IMR-90 (cell line): ENCODE measurements at regions not wholly inside any gene's neighbourhood (a gene's known extent, or its start where the extent isn't known, plus 50 kb on each side); places are given as distances from the start of the nearest gene placed in this dataset.
"Not testable (repeated sequence)": the region's sequence is repeated elsewhere in the genome, so short reads cannot be mapped to it uniquely, and the experiment has no call there.

Experiments used
- ATAC-seq: fragments of 200-7000 bp; cut with Tn5 transposase; 2 replicates; pipeline ENCODE4 v1.9.1; 2020; ENCODE audit warnings: low read depth, mild to moderate bottlenecking, moderate library complexity
- BruUV-seq: library from RNA; stranded (reverse); fragments of 400-500 nt; replicated peaks from 2 replicates; lab custom pipeline; 2021; lab: Mats Ljungman, UMichigan
- CTCF ChIA-PET: fragments of 300-600 bp; formaldehyde crosslinking; extraction: SDS; loops from one replicate; lab custom pipeline; 2021; ENCODE audit warnings: antibody characterized with exemption; lab: Yijun Ruan, JAX
- POLR2A ChIA-PET: fragments of 300-600 bp; sonication (Branson Sonifier 250); formaldehyde crosslinking; loops from one replicate; lab custom pipeline; 2022; ENCODE audit warnings: antibody characterized with exemption; ENCODE audit not compliant: unreplicated experiment; lab: Charles Lee
- DNase-seq: peaks from one replicate; pipeline ENCODE4 v3.0.0; 2013
- H2AFZ ChIP-seq: replicated peaks from 2 replicates; pipeline ENCODE3; 2013; ENCODE audit warnings: low read length, mild to moderate bottlenecking; ENCODE audit not compliant: poor library complexity
- H2AK5ac ChIP-seq: 2 replicates; pipeline ENCODE4 v1.6.1; 2013; ENCODE audit warnings: low read depth, low read length, inconsistent platforms
- H2AK9ac ChIP-seq: replicated peaks from 2 replicates; pipeline ENCODE3; 2013; ENCODE audit warnings: mild to moderate bottlenecking, low read depth, low read length, moderate library complexity; ENCODE audit not compliant: poor library complexity
- H2BK120ac ChIP-seq: 2 replicates; pipeline ENCODE4 v1.6.1; 2013; ENCODE audit warnings: low read depth, low read length, inconsistent platforms
- H2BK15ac ChIP-seq: 3 replicates; pipeline ENCODE4 v1.6.1; 2013; ENCODE audit warnings: low read depth, low read length, inconsistent platforms
- H2BK20ac ChIP-seq: 2 replicates; pipeline ENCODE4 v1.6.1; 2013; ENCODE audit warnings: low read depth, mild to moderate bottlenecking, inconsistent platforms, low read length, moderate library complexity
- H2BK5ac ChIP-seq: 2 replicates; pipeline ENCODE4 v1.6.1; 2013; ENCODE audit warnings: mild to moderate bottlenecking, low read depth, low read length, inconsistent platforms; ENCODE audit not compliant: poor library complexity, severe bottlenecking
- H3K14ac ChIP-seq: replicated peaks from 2 replicates; pipeline ENCODE4 v1.6.1; 2013; ENCODE audit warnings: low read depth, low read length, inconsistent platforms
- H3K18ac ChIP-seq: 2 replicates; pipeline ENCODE4 v1.6.1; 2013; ENCODE audit warnings: low read depth, low read length, control low read depth
- H3K23ac ChIP-seq: 2 replicates; pipeline ENCODE4 v1.6.1; 2013; ENCODE audit warnings: low read depth, low read length, inconsistent platforms
- H3K27ac ChIP-seq: 2 replicates; pipeline ENCODE4 v1.5.1; 2013; ENCODE audit warnings: mild to moderate bottlenecking, control low read depth, low read length; ENCODE audit not compliant: insufficient read depth
- H3K27me3 ChIP-seq: 2 replicates; pipeline ENCODE4 v1.6.1; 2013; ENCODE audit warnings: low read length; ENCODE audit not compliant: control insufficient read depth, insufficient read depth
- H3K36me3 ChIP-seq: 2 replicates; pipeline ENCODE4 v1.6.1; 2013; ENCODE audit warnings: low read length, mixed read lengths; ENCODE audit not compliant: control insufficient read depth, insufficient read depth
- H3K4ac ChIP-seq: 2 replicates; pipeline ENCODE4 v1.6.1; 2013; ENCODE audit warnings: low read depth, low read length, inconsistent platforms
- H3K4me1 ChIP-seq: 2 replicates; pipeline ENCODE4 v1.6.1; 2013; ENCODE audit warnings: low read length, mixed read lengths; ENCODE audit not compliant: control insufficient read depth, insufficient read depth
- H3K4me2 ChIP-seq: 2 replicates; pipeline ENCODE4 v1.6.1; 2013; ENCODE audit warnings: low read depth, mild to moderate bottlenecking, control low read depth, low read length, moderate library complexity
- H3K4me3 ChIP-seq: 2 replicates; pipeline ENCODE4 v1.5.1; 2013; ENCODE audit warnings: low read depth, mild to moderate bottlenecking, control low read depth, low read length, moderate library complexity; ENCODE audit not compliant: insufficient read depth
- H3K56ac ChIP-seq: 2 replicates; pipeline ENCODE4 v1.6.1; 2013; ENCODE audit warnings: low read length, inconsistent platforms; ENCODE audit not compliant: insufficient read depth; ENCODE audit errors: extremely low read depth
- H3K79me1 ChIP-seq, 2 experiments: 2 replicates each; pipeline ENCODE4 v1.6.1; 2013; ENCODE audit warnings: low read length in 2 of 2, inconsistent platforms in 1 of 2, low read depth in 1 of 2
- H3K9ac ChIP-seq: 2 replicates; pipeline ENCODE4 v1.6.1; 2013; ENCODE audit warnings: low read depth, low read length, control low read depth
- H3K9me1 ChIP-seq: 2 replicates; pipeline ENCODE4 v1.6.1; 2013; ENCODE audit warnings: low read length, inconsistent platforms; ENCODE audit not compliant: insufficient read depth
- H3K9me3 ChIP-seq: 2 replicates; pipeline ENCODE4 v1.6.1; 2013; ENCODE audit warnings: low read length; ENCODE audit not compliant: control insufficient read depth, insufficient read depth
- H4K20me1 ChIP-seq: 2 replicates; pipeline ENCODE4 v1.6.1; 2013; ENCODE audit warnings: low read length, inconsistent platforms; ENCODE audit not compliant: insufficient read depth
- H4K5ac ChIP-seq: 2 replicates; pipeline ENCODE4 v1.6.1; 2013; ENCODE audit warnings: mild to moderate bottlenecking, low read depth, low read length, control low read depth
- H4K8ac ChIP-seq, 2 experiments: 2 replicates each; pipeline ENCODE4 v1.6.1; 2013; ENCODE audit warnings: low read depth in 2 of 2, low read length in 2 of 2, control low read depth in 1 of 2, inconsistent platforms in 1 of 2
- H4K91ac ChIP-seq: 2 replicates; pipeline ENCODE4 v1.6.1; 2013; ENCODE audit warnings: low read depth, low read length, inconsistent platforms; ENCODE audit not compliant: insufficient read depth
- WGBS, 2 experiments: methylation state at CpG; one replicate each; pipeline versions ENCODE4 v1.1.5 to v1.1.7; 2013; ENCODE audit warnings: missing lambda C conversion rate in 2 of 2; ENCODE audit not compliant: insufficient read length in 1 of 2; ENCODE audit errors: extremely low coverage in 2 of 2; 5-methylcytosine and 5-hydroxymethylcytosine counted together
- dilution Hi-C: fragments of 300-500 bp; cut with HindIII; formaldehyde crosslinking; loops from one replicate; pipeline ENCODE4 v1.14.3; 2018; ENCODE audit warnings: low sequenced_read_pairs; ENCODE audit not compliant: unreplicated experiment
- in situ Hi-C: fragments of 300-500 bp; cut with MboI; formaldehyde crosslinking; loops from 3 replicates; pipeline ENCODE4 v1.14.3; 2019; ENCODE audit warnings: low sequenced_read_pairs, inconsistent platforms, mixed read lengths
- intact Hi-C: fragments of 100-400 bp; cut with micrococcal nuclease; formaldehyde crosslinking; loops from 2 replicates; pipeline ENCODE4 v1.10.0; 2022

DNA sequence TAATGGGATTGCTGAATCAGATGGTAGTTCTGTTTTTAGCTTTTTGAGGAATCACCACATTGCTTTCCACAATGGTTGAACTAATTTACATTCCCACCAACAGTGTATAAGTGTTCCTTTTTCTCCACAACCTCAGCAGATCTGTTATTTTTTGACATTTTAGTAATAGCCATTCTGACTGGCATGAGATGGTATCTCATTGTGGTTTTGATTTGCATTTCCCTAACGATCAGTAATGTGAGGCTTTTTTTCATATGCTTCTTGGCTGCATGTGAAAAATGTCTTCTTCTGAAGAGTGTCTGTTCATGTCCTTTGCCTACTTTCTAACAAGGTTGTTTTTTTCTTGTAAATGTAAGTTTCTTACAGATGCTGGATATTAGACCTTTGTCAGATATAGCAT is 402.4 kb downstream of the MAT2B start:
- H3K27me3 ChIP-seq, H2BK5ac ChIP-seq, H3K27ac ChIP-seq, H3K4me1 ChIP-seq, H4K91ac ChIP-seq, H3K4ac ChIP-seq, POLR2A ChIA-PET, H2BK15ac ChIP-seq, intact Hi-C loops, H3K79me1 ChIP-seq, H3K56ac ChIP-seq, H4K8ac ChIP-seq, ATAC-seq, H3K4me2 ChIP-seq, H2AFZ ChIP-seq, CTCF ChIA-PET, H3K36me3 ChIP-seq, BruUV-seq, H2BK20ac ChIP-seq, H4K5ac ChIP-seq, H3K14ac ChIP-seq, H2AK5ac ChIP-seq, H3K9me3 ChIP-seq, dilution Hi-C loops, H2BK120ac ChIP-seq, H3K4me3 ChIP-seq, in situ Hi-C loops, H4K20me1 ChIP-seq, H3K23ac ChIP-seq, H3K9me1 ChIP-seq, H3K9ac ChIP-seq, H2AK9ac ChIP-seq, H3K18ac ChIP-seq, DNase-seq: not testable (repeated sequence)
- WGBS, 2 experiments: no CpG with 5 or more reads among the region's 1 CpG
